Vagina (tissue), 2 donors: ENCODE measurements at regions not wholly inside any gene's neighbourhood (a gene's known extent, or its start where the extent isn't known, plus 50 kb on each side); places are given as distances from the start of the nearest gene placed in this dataset.

Source experiments
- POLR2AphosphoS5 ChIP-seq, 2 donors: sonication (generic); formaldehyde crosslinking; IDR thresholded peaks; one replicate each; pipeline ENCODE4 v1.9.0; 2017; ENCODE audit warnings: antibody characterized with exemption in 2 of 2, mild to moderate bottlenecking in 2 of 2, low read depth in 1 of 2; ENCODE audit not compliant: insufficient read depth in 1 of 2
- TF ChIP-seq, protein P1 (sequence below), 3 experiments: fragments of 450-650 bp in 2 of 3; fragments of 200-600 bp in 1 of 3; sonication (generic) in 1 of 3; IDR thresholded peaks; one replicate each; pipeline ENCODE4 v1.5.1; 2017 to 2019; ENCODE audit warnings: antibody characterized with exemption in 3 of 3, mild to moderate bottlenecking in 2 of 3, moderate library complexity in 2 of 3

DNA sequence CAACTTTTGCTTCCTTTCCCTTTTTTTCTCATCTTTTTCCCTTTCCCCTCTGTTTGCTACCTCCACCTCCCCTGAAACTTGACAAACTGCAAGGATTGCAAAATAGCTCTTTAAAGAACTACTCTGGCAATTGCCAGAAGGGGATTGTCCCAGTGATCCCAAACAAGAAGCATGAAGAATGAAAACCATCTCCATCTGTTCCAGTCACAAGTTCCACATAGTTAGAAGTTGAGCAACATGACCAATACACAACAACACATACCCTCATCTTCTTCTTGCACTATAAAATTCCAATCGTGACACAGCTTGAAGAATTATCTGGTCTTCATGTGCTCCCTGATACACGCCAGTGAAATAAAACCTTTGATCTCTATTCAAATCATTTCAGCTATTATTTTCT, 93.7 kb upstream of the USP15 start:
- TF ChIP-seq POLR2AphosphoS5 (IDR thresholded peaks at IDR 0.05; ENCODE audit: insufficient read depth in 1 of 2, low read depth in 1 of 2), result peak in 1 of 2 donors; percentile 23
- TF ChIP-seq, protein P1, sequence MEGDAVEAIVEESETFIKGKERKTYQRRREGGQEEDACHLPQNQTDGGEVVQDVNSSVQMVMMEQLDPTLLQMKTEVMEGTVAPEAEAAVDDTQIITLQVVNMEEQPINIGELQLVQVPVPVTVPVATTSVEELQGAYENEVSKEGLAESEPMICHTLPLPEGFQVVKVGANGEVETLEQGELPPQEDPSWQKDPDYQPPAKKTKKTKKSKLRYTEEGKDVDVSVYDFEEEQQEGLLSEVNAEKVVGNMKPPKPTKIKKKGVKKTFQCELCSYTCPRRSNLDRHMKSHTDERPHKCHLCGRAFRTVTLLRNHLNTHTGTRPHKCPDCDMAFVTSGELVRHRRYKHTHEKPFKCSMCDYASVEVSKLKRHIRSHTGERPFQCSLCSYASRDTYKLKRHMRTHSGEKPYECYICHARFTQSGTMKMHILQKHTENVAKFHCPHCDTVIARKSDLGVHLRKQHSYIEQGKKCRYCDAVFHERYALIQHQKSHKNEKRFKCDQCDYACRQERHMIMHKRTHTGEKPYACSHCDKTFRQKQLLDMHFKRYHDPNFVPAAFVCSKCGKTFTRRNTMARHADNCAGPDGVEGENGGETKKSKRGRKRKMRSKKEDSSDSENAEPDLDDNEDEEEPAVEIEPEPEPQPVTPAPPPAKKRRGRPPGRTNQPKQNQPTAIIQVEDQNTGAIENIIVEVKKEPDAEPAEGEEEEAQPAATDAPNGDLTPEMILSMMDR (IDR thresholded peaks at IDR 0.05), result no peak
